H1 (cell line): ENCODE measurements at regions not wholly inside any gene's neighbourhood (a gene's known extent, or its start where the extent isn't known, plus 50 kb on each side); places are given as distances from the start of the nearest gene placed in this dataset.

ENCODE experiments used
- CTCF ChIA-PET: fragments of 300-600 bp; sonication (Branson Sonifier 250); formaldehyde crosslinking; loops from one replicate; lab custom pipeline; 2021; ENCODE audit not compliant: partially characterized antibody; lab: Charles Lee
- POLR2A ChIA-PET: fragments of 300-600 bp; sonication (Branson Sonifier 250); formaldehyde crosslinking; loops from one replicate; lab custom pipeline; 2021; ENCODE audit warnings: inconsistent platforms; ENCODE audit not compliant: partially characterized antibody; lab: Charles Lee
- DNase-seq, 2 experiments: peaks; one replicate each; pipeline versions ENCODE4 v3.0.0 to v3.0.0-alpha.2; 2010 to 2022; ENCODE audit warnings: low spot score in 2 of 2, low read depth in 1 of 2, mixed read lengths in 1 of 2
- FAIRE-seq: peaks from 2 replicates; lab custom pipeline; 2011; peaks lifted over from hg19 to GRCh38; lab: Jason Lieb, UNC
- H2AFZ ChIP-seq: 2 replicates; pipeline ENCODE4 v1.8.1; 2012; ENCODE audit warnings: low read length, inconsistent platforms
- H2AK5ac ChIP-seq: 2 replicates; pipeline ENCODE4 v1.6.1; 2013; ENCODE audit warnings: low read depth, low read length
- H2BK120ac ChIP-seq: replicated peaks from 2 replicates; pipeline ENCODE3; 2013; ENCODE audit warnings: low read depth, low read length, inconsistent platforms
- H2BK12ac ChIP-seq: 2 replicates; pipeline ENCODE4 v1.6.1; 2013; ENCODE audit warnings: low read depth, low read length
- H2BK15ac ChIP-seq: 2 replicates; pipeline ENCODE4 v1.6.1; 2013; ENCODE audit warnings: low read length
- H2BK20ac ChIP-seq: 2 replicates; pipeline ENCODE4 v1.6.1; 2013; ENCODE audit warnings: low read length
- H2BK5ac ChIP-seq: 2 replicates; pipeline ENCODE4 v1.6.1; 2013; ENCODE audit warnings: low read depth, low read length
- H3K14ac ChIP-seq: 2 replicates; pipeline ENCODE4 v1.6.1; 2013; ENCODE audit warnings: inconsistent platforms; ENCODE audit not compliant: insufficient read length
- H3K18ac ChIP-seq: 2 replicates; pipeline ENCODE4 v1.6.1; 2013; ENCODE audit warnings: low read length; ENCODE audit errors: extremely low read depth
- H3K23ac ChIP-seq: 2 replicates; pipeline ENCODE4 v1.6.1; 2013; ENCODE audit warnings: inconsistent platforms; ENCODE audit not compliant: insufficient read length
- H3K23me2 ChIP-seq: 2 replicates; pipeline ENCODE4 v1.6.1; 2013; ENCODE audit warnings: low read depth, low read length
- H3K27ac ChIP-seq: 2 replicates; pipeline ENCODE4 v1.6.1; 2011; ENCODE audit warnings: low read depth, low read length, inconsistent platforms
- H3K27me3 ChIP-seq, 4 experiments: replicated peaks in 1 of 4; 1 replicate in 1 of 4; 2 replicates in 3 of 4; pipeline versions ENCODE4 v1.6.1 to v1.8.1; 2011 to 2013; ENCODE audit warnings: low read length in 3 of 4, mild to moderate bottlenecking in 3 of 4, inconsistent platforms in 2 of 4, mixed read lengths in 2 of 4, moderate library complexity in 1 of 4; ENCODE audit not compliant: control insufficient read depth in 3 of 4, insufficient read depth in 3 of 4; ENCODE audit errors: extremely low read depth in 1 of 4
- H3K36me3 ChIP-seq, 4 experiments: 2 replicates each; pipeline versions ENCODE4 v1.6.1 to v1.8.1; 2011 to 2013; ENCODE audit warnings: mild to moderate bottlenecking in 4 of 4, low read length in 3 of 4, moderate library complexity in 2 of 4, control low read depth in 1 of 4, inconsistent platforms in 1 of 4; ENCODE audit not compliant: insufficient read depth in 4 of 4, control insufficient read depth in 2 of 4
- H3K4ac ChIP-seq: replicated peaks from 2 replicates; pipeline ENCODE3; 2013; ENCODE audit warnings: low read length, low read depth, mixed read lengths, inconsistent platforms; ENCODE audit not compliant: insufficient read length
- H3K4me1 ChIP-seq, 4 experiments: replicated peaks in 1 of 4; 1 replicate in 1 of 4; 2 replicates in 3 of 4; pipeline versions ENCODE4 v1.6.1 to v1.8.1; 2011 to 2013; ENCODE audit warnings: low read length in 3 of 4, inconsistent platforms in 2 of 4, mixed read lengths in 1 of 4; ENCODE audit not compliant: insufficient read depth in 4 of 4, control insufficient read depth in 3 of 4
- H3K4me2 ChIP-seq, 2 experiments: 2 replicates each; pipeline versions ENCODE4 v1.6.1 to v1.8.1; 2011 to 2013; ENCODE audit warnings: low read depth in 2 of 2, low read length in 2 of 2, control low read depth in 1 of 2, inconsistent platforms in 1 of 2, mild to moderate bottlenecking in 1 of 2; ENCODE audit not compliant: insufficient read depth in 1 of 2
- H3K4me3 ChIP-seq, 4 experiments: fragments of 200-600, 300-600 bp in 1 of 4; sonication (generic), shearing (Covaris generic), sonication (Bioruptor Twin) in 1 of 4; 2 replicates each; pipeline versions ENCODE4 v1.5.1 to v1.8.1; 2011 to 2016; ENCODE audit warnings: low read length in 4 of 4, low read depth in 3 of 4, control low read depth in 2 of 4, inconsistent platforms in 2 of 4, mild to moderate bottlenecking in 2 of 4, mixed read lengths in 1 of 4, moderate library complexity in 1 of 4; ENCODE audit not compliant: insufficient read depth in 2 of 4; ENCODE audit errors: extremely low read depth in 1 of 4
- H3K56ac ChIP-seq: replicated peaks from 2 replicates; pipeline ENCODE3; 2013; ENCODE audit warnings: low read depth, mild to moderate bottlenecking, mixed read lengths, low read length, inconsistent platforms; ENCODE audit not compliant: insufficient read length
- H3K79me1 ChIP-seq: 2 replicates; pipeline ENCODE4 v1.6.1; 2013; ENCODE audit warnings: low read depth, low read length, control low read depth
- H3K79me2 ChIP-seq, 2 experiments: 2 replicates each; pipeline versions ENCODE4 v1.6.1 to v1.8.1; 2012 to 2013; ENCODE audit warnings: low read length in 2 of 2, mild to moderate bottlenecking in 2 of 2, inconsistent platforms in 1 of 2; ENCODE audit not compliant: insufficient read depth in 2 of 2, control insufficient read depth in 1 of 2
- H3K9ac ChIP-seq, 4 experiments: replicated peaks in 1 of 4; 1 replicate in 1 of 4; 2 replicates in 3 of 4; pipeline versions ENCODE4 v1.6.1 to v1.8.1; 2011 to 2013; ENCODE audit warnings: low read depth in 3 of 4, low read length in 3 of 4, control low read depth in 2 of 4, mild to moderate bottlenecking in 2 of 4, moderate library complexity in 2 of 4, inconsistent platforms in 1 of 4; ENCODE audit errors: extremely low read depth in 1 of 4
- H3K9me3 ChIP-seq, 2 experiments: 2 replicates each; pipeline versions ENCODE4 v1.6.1 to v1.8.1; 2012 to 2013; ENCODE audit warnings: mild to moderate bottlenecking in 2 of 2, moderate library complexity in 2 of 2, control low read depth in 1 of 2, inconsistent platforms in 1 of 2, low read depth in 1 of 2, low read length in 1 of 2, mixed read lengths in 1 of 2; ENCODE audit not compliant: insufficient read depth in 2 of 2
- H4K20me1 ChIP-seq, 2 experiments: replicated peaks in 1 of 2; 2 replicates each; pipeline versions ENCODE3 to v1.8.1; 2011 to 2013; ENCODE audit warnings: inconsistent platforms in 2 of 2, low read length in 2 of 2, mild to moderate bottlenecking in 1 of 2; ENCODE audit not compliant: insufficient read depth in 2 of 2, control insufficient read depth in 1 of 2
- H4K5ac ChIP-seq: 2 replicates; pipeline ENCODE4 v1.6.1; 2013; ENCODE audit warnings: low read length, low read depth, mixed read lengths, inconsistent platforms; ENCODE audit not compliant: insufficient read length
- H4K8ac ChIP-seq: 2 replicates; pipeline ENCODE4 v1.8.0; 2013; ENCODE audit warnings: mild to moderate bottlenecking, moderate library complexity, low read length, inconsistent platforms; ENCODE audit not compliant: insufficient read depth; ENCODE audit errors: extremely low read depth
- H4K91ac ChIP-seq: replicated peaks from 2 replicates; pipeline ENCODE3; 2013; ENCODE audit warnings: low read length, mixed read lengths, inconsistent platforms; ENCODE audit not compliant: insufficient read length
- ASH2L ChIP-seq: fragments of 200-600, 300-600 bp; sonication (generic); IDR thresholded peaks from one replicate; pipeline ENCODE4 v1.7.1; 2017; ENCODE audit warnings: low read length
- ATF3 ChIP-seq: IDR thresholded peaks from 2 replicates; pipeline ENCODE4 v1.6.1; 2011; ENCODE audit warnings: low read depth, mild to moderate bottlenecking, low read length; ENCODE audit not compliant: insufficient read depth
- CBX8 ChIP-seq: fragments of 300-800, 300-1000 bp; sonication (generic); IDR thresholded peaks from 2 replicates; pipeline ENCODE4 v1.7.1; 2016; ENCODE audit warnings: low read depth, low read length, borderline replicate concordance
- CHD2 ChIP-seq: IDR thresholded peaks from 2 replicates; pipeline ENCODE4 v1.6.1; 2012; ENCODE audit warnings: low read length, improper control_type of control experiment
- E2F6 ChIP-seq: IDR thresholded peaks from 2 replicates; pipeline ENCODE4 v1.6.1; 2012; ENCODE audit warnings: inconsistent platforms
- EGR1 ChIP-seq: IDR thresholded peaks from 2 replicates; pipeline ENCODE4 v1.6.1; 2011; ENCODE audit warnings: low read depth, low read length, borderline replicate concordance
- EP300 ChIP-seq, 2 experiments: IDR thresholded peaks; 1 replicate in 1 of 2; 2 replicates in 1 of 2; pipeline ENCODE4 v1.6.1; 2011 to 2012; ENCODE audit warnings: low read depth in 2 of 2, low read length in 2 of 2, mild to moderate bottlenecking in 2 of 2, borderline replicate concordance in 1 of 2, inconsistent platforms in 1 of 2, moderate library complexity in 1 of 2
- GTF2F1 ChIP-seq: IDR thresholded peaks from 2 replicates; pipeline ENCODE4 v1.6.1; 2012; ENCODE audit warnings: low read depth, low read length, improper control_type of control experiment, borderline replicate concordance
- HDAC6 ChIP-seq: IDR thresholded peaks from one replicate; pipeline ENCODE4 v1.7.1; 2012; ENCODE audit warnings: low read depth, mild to moderate bottlenecking, inconsistent platforms, low read length, moderate library complexity
- KDM5A ChIP-seq: fragments of 200-600 bp; IDR thresholded peaks from 2 replicates; pipeline ENCODE4 v1.7.1; 2012; ENCODE audit warnings: mild to moderate bottlenecking, low read length, inconsistent platforms, mixed read lengths
- SIRT6 ChIP-seq: IDR thresholded peaks from one replicate; pipeline ENCODE4 v1.7.1; 2012; ENCODE audit warnings: low read length, inconsistent platforms
- SP2 ChIP-seq: IDR thresholded peaks from 2 replicates; pipeline ENCODE4 v1.6.1; 2012; ENCODE audit warnings: mild to moderate bottlenecking, low read length, inconsistent platforms
- TEAD4 ChIP-seq: IDR thresholded peaks from 2 replicates; pipeline ENCODE4 v1.6.1; 2012; ENCODE audit warnings: low read depth, low read length, inconsistent platforms, mixed read lengths
- YY1 ChIP-seq: IDR thresholded peaks from 2 replicates; pipeline ENCODE4 v1.6.1; 2011; ENCODE audit warnings: low read depth, mild to moderate bottlenecking, low read length
- WGBS, 2 experiments: shearing (Covaris generic) in 1 of 2; methylation state at CpG; one replicate each; pipeline versions ENCODE4 v1.1.6 to v1.1.7; 2013 to 2015; ENCODE audit warnings: low lambda C conversion rate in 2 of 2, mixed read lengths in 2 of 2, inconsistent platforms in 1 of 2, low coverage in 1 of 2, missing lambda C conversion rate in 1 of 2; ENCODE audit not compliant: insufficient replicate concordance in 2 of 2, insufficient coverage in 1 of 2, insufficient read length in 1 of 2; ENCODE audit errors: extremely low coverage in 1 of 2, missing lambda C conversion rate in 1 of 2; 5-methylcytosine and 5-hydroxymethylcytosine counted together

GRCh38 chr6:95690328-95690727 lies 113.0 kb downstream of the MANEA start:
- H3K23me2 ChIP-seq, result no peaks in the 10 kb centered on the region
- FAIRE-seq (no peak), DNase-seq (no peak)
- H3K79me2 ChIP-seq, result no peaks in the 10 kb centered on the region
- no peak overlapping the region for H3K18ac ChIP-seq
- H3K56ac ChIP-seq, result no peak overlapping the region
- no peaks in the 10 kb centered on the region for H3K36me3 ChIP-seq
- no peak overlapping the region for H2BK12ac ChIP-seq
- H4K91ac ChIP-seq, result no peak overlapping the region
- ChIA-PET CTCF (no interaction called here), POLR2A (no interaction called here)
- no peak overlapping the region for H2BK15ac ChIP-seq
- no peak overlapping the region for H2BK120ac ChIP-seq
- no peak overlapping the region for H3K4me2 ChIP-seq
- no peak overlapping the region for H3K14ac ChIP-seq
- H3K79me1 ChIP-seq, result no peaks in the 10 kb centered on the region
- H3K4me3 ChIP-seq, result no peak overlapping the region
- no peak overlapping the region for H3K4ac ChIP-seq
- no peak overlapping the region for H2BK20ac ChIP-seq
- H3K9me3 ChIP-seq, result no peaks in the 10 kb centered on the region
- H2AFZ ChIP-seq, result no peak overlapping the region
- H4K5ac ChIP-seq, result no peak overlapping the region
- H3K4me1 ChIP-seq, result peaks cover 0 to 8% (median 2%) of the 10 kb centered on the region in 4 experiments; a peak in 5 of 7 replicates
- no peak overlapping the region for H3K27ac ChIP-seq
- no peak overlapping the region for H2BK5ac ChIP-seq
- no peak overlapping the region for H3K9ac ChIP-seq
- 88% methylated on average over 4 of the region's 4 CpGs; no CpG with 5 or more reads in 1 of the 2 experiments for WGBS, 2 experiments
- H3K27me3 ChIP-seq, result no peaks in the 10 kb centered on the region
- no peak overlapping the region for H3K23ac ChIP-seq
- H4K20me1 ChIP-seq, result no peaks in the 10 kb centered on the region
- H2AK5ac ChIP-seq, result no peak overlapping the region
- no peak overlapping the region for H4K8ac ChIP-seq
- TF ChIP-seq GTF2F1, result no peak
- no peak for TF ChIP-seq EP300 (IDR thresholded peaks at IDR 0.05; ENCODE audit: borderline replicate concordance in 1 of 2, low read depth in 2 of 2, low read length in 2 of 2)
- no peak for TF ChIP-seq YY1
- TF ChIP-seq ASH2L, result no peak
- no peak for TF ChIP-seq KDM5A
- TF ChIP-seq ATF3, result no peak
- no peak for TF ChIP-seq CBX8
- no peak for TF ChIP-seq TEAD4
- TF ChIP-seq E2F6, result no peak
- TF ChIP-seq SP2, result no peak
- no peak for TF ChIP-seq SIRT6
- no peak for TF ChIP-seq HDAC6
- TF ChIP-seq CHD2, result no peak
- TF ChIP-seq EGR1, result no peak
